ENCODE measurements at regions not wholly inside any gene's neighbourhood (a gene's known extent, or its start where the extent isn't known, plus 50 kb on each side); places are given as distances from the start of the nearest gene placed in this dataset.

DNA sequence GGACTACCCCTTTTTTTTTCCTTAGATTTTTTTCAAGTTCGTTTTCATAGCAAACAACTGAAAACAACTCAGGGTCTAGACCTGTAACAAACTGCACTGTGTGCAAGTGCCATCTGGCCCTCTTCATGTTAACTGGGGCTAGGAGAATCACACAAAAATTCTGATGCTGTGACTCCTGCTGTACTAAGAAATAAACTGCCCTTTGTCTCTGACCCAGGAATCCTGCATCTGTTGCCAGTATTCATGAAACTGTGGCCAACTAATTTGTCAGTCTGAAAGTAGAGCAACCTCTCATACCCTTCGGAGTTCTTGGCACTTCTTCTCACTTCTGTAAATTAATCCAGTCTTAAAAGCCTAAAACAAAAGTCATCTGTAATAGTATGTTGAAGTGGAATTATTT lies 218.4 kb upstream of the PCDH15 start:
- Histone ChIP-seq H3K9me3 (ENCODE audit: insufficient read depth in 2 of 2, low read depth in 1 of 2, low read length in 1 of 2) (no peaks in the 10 kb centered on the region), H3K27ac (ENCODE audit: low read depth, low read length) (no peak overlapping the region), H3K27me3 (replicated peaks in 1 of 4; ENCODE audit: control insufficient read depth in 3 of 4, extremely low read depth in 1 of 4, insufficient read depth in 3 of 4, low read length in 3 of 4) (no peaks in the 10 kb centered on the region), H4K91ac (replicated peaks; ENCODE audit: insufficient read length, low read length) (no peak overlapping the region), H3K18ac (ENCODE audit: extremely low read depth, low read length) (no peak overlapping the region), H4K8ac (ENCODE audit: extremely low read depth, insufficient read depth, low read length) (no peak overlapping the region), H3K14ac (ENCODE audit: insufficient read length) (no peak overlapping the region), H2BK12ac (ENCODE audit: low read depth, low read length) (no peak overlapping the region), H3K9ac (replicated peaks in 1 of 4; ENCODE audit: extremely low read depth in 1 of 4, low read depth in 3 of 4, low read length in 3 of 4) (no peak overlapping the region), H2BK120ac (replicated peaks; ENCODE audit: low read depth, low read length) (no peak overlapping the region), H3K23ac (ENCODE audit: insufficient read length) (no peak overlapping the region), H3K36me3 (ENCODE audit: control insufficient read depth in 2 of 4, insufficient read depth in 4 of 4, low read length in 3 of 4) (no peaks in the 10 kb centered on the region), H3K56ac (replicated peaks; ENCODE audit: insufficient read length, low read depth, low read length) (no peak overlapping the region), H3K23me2 (ENCODE audit: low read depth, low read length) (no peaks in the 10 kb centered on the region), H4K5ac (ENCODE audit: insufficient read length, low read depth, low read length) (no peak overlapping the region), H2BK15ac (ENCODE audit: low read length) (no peak overlapping the region), H4K20me1 (replicated peaks in 1 of 2; ENCODE audit: control insufficient read depth in 1 of 2, insufficient read depth in 2 of 2, low read length in 2 of 2) (no peaks in the 10 kb centered on the region), H3K4me3 (ENCODE audit: extremely low read depth in 1 of 4, insufficient read depth in 2 of 4, low read depth in 3 of 4, low read length in 4 of 4) (no peak overlapping the region), H3K4ac (replicated peaks; ENCODE audit: insufficient read length, low read depth, low read length) (no peak overlapping the region), H2BK5ac (ENCODE audit: low read depth, low read length) (no peak overlapping the region), H2BK20ac (ENCODE audit: low read length) (no peak overlapping the region), H3K79me2 (ENCODE audit: control insufficient read depth in 1 of 2, insufficient read depth in 2 of 2, low read length in 2 of 2) (no peaks in the 10 kb centered on the region), H3K4me2 (ENCODE audit: insufficient read depth in 1 of 2, low read depth in 2 of 2, low read length in 2 of 2) (no peak overlapping the region), H2AFZ (ENCODE audit: low read length) (peak overlapping the region; percentile 56; the same call in 1 of the 2 replicates), H3K4me1 (replicated peaks in 1 of 4; ENCODE audit: control insufficient read depth in 3 of 4, insufficient read depth in 4 of 4, low read length in 3 of 4) (no peaks in the 10 kb centered on the region), H3K79me1 (ENCODE audit: low read depth, low read length) (no peaks in the 10 kb centered on the region), H2AK5ac (ENCODE audit: low read depth, low read length) (no peak overlapping the region)
- no peak for DNase-seq (ENCODE audit: low read depth in 1 of 2, low spot score in 2 of 2)
- 50% methylated on average over 2 of the region's 2 CpGs; no CpG with 5 or more reads in 1 of the 2 experiments for WGBS, 2 experiments (ENCODE audit: extremely low coverage in 1 of 2, insufficient coverage in 1 of 2, insufficient read length in 1 of 2, insufficient replicate concordance in 2 of 2, low coverage in 1 of 2, low lambda C conversion rate in 2 of 2, missing lambda C conversion rate in 1 of 2)
- CTCF ChIA-PET (ENCODE audit: partially characterized antibody): no interaction called here
- POLR2A ChIA-PET (ENCODE audit: partially characterized antibody): no interaction called here
- no peak for TF ChIP-seq JUN (IDR thresholded peaks at IDR 0.05; ENCODE audit: low read depth, low read length)
- TF ChIP-seq, protein P1, sequence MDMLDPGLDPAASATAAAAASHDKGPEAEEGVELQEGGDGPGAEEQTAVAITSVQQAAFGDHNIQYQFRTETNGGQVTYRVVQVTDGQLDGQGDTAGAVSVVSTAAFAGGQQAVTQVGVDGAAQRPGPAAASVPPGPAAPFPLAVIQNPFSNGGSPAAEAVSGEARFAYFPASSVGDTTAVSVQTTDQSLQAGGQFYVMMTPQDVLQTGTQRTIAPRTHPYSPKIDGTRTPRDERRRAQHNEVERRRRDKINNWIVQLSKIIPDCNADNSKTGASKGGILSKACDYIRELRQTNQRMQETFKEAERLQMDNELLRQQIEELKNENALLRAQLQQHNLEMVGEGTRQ (IDR thresholded peaks at IDR 0.05; ENCODE audit: low read length): no peak
- TF ChIP-seq PHF8 (conservative IDR thresholded peaks at IDR 0.05; ENCODE audit: low read depth, low read length): no peak
- no peak for TF ChIP-seq CHD1 (IDR thresholded peaks at IDR 0.05; ENCODE audit: low read depth, low read length)
- TF ChIP-seq POLR2A (IDR thresholded peaks at IDR 0.05; ENCODE audit: control extremely low read depth in 1 of 2, low read depth in 2 of 2, low read length in 2 of 2): no peak
- no peak for TF ChIP-seq TAF1 (IDR thresholded peaks at IDR 0.05; ENCODE audit: low read depth, low read length)
- no peak for TF ChIP-seq KDM5A (IDR thresholded peaks at IDR 0.05; ENCODE audit: low read length)
- TF ChIP-seq, protein P2, sequence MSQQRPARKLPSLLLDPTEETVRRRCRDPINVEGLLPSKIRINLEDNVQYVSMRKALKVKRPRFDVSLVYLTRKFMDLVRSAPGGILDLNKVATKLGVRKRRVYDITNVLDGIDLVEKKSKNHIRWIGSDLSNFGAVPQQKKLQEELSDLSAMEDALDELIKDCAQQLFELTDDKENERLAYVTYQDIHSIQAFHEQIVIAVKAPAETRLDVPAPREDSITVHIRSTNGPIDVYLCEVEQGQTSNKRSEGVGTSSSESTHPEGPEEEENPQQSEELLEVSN (IDR thresholded peaks at IDR 0.05): no peak
- no peak for TF ChIP-seq HDAC6 (IDR thresholded peaks at IDR 0.05; ENCODE audit: low read depth, low read length)
- no peak for TF ChIP-seq RXRA (IDR thresholded peaks at IDR 0.05; ENCODE audit: insufficient read depth, low read depth, low read length)
- TF ChIP-seq FOSL1 (IDR thresholded peaks at IDR 0.05; ENCODE audit: insufficient read depth, low read depth, low read length): no peak
- TF ChIP-seq TBP (IDR thresholded peaks at IDR 0.05; ENCODE audit: low read depth, low read length): no peak
- no peak for TF ChIP-seq CEBPB (IDR thresholded peaks at IDR 0.05; ENCODE audit: low read depth, low read length)
- no peak for TF ChIP-seq RBBP5 (IDR thresholded peaks at IDR 0.05; ENCODE audit: borderline replicate concordance, low read depth, low read length)
- no peak for TF ChIP-seq KDM1A (IDR thresholded peaks at IDR 0.05; ENCODE audit: borderline replicate concordance, low read length)
- FAIRE-seq: no peak

Measured in H1 (cell line).